A549 (cell line): ENCODE measurements at regions not wholly inside any gene's neighbourhood (a gene's known extent, or its start where the extent isn't known, plus 50 kb on each side); places are given as distances from the start of the nearest gene placed in this dataset.

Experiments used
- ATAC-seq, 2 experiments: fragments of 200-7000 bp in 1 of 2; fragments of >200 bp in 1 of 2; cut with Nextera tagmentation in 1 of 2; cut with Tn5 transposase in 1 of 2; 3 replicates each; pipeline versions ENCODE4 v1.8.0 to v1.9.1; 2018 to 2020; ENCODE audit warnings: mild to moderate bottlenecking in 1 of 2, moderate library complexity in 1 of 2
- CTCF ChIA-PET: fragments of 300-600 bp; sonication (Branson Sonifier 250); formaldehyde crosslinking; extraction: SDS; loops from one replicate; lab custom pipeline; 2021; ENCODE audit warnings: antibody characterized with exemption, inconsistent platforms; lab: Yijun Ruan, JAX
- POLR2A ChIA-PET: fragments of 350-600 bp; formaldehyde crosslinking; extraction: SDS; loops from one replicate; lab custom pipeline; 2021; ENCODE audit warnings: antibody characterized with exemption, inconsistent platforms; lab: Yijun Ruan, JAX
- DNase-seq, 2 experiments: peaks; one replicate each; pipeline versions ENCODE4 v3.0.0 to v3.0.0-alpha.2; 2011 to 2016; ENCODE audit warnings: low read depth in 1 of 2, low spot score in 1 of 2
- FAIRE-seq: peaks from 2 replicates; lab custom pipeline; 2011; peaks lifted over from hg19 to GRCh38; lab: Jason Lieb, UNC
- H3K27ac ChIP-seq, 2 experiments: fragments of >200 bp; sonication (Bioruptor Twin); formaldehyde crosslinking; 3 replicates each; pipeline ENCODE4 v1.5.1; 2016 to 2017
- H3K4me1 ChIP-seq: fragments of >200 bp; sonication (Bioruptor Twin); formaldehyde crosslinking; 3 replicates; pipeline ENCODE4 v1.6.1; 2016
- H3K4me2 ChIP-seq: fragments of >200 bp; sonication (Bioruptor Twin); formaldehyde crosslinking; 3 replicates; pipeline ENCODE4 v1.6.1; 2016
- H3K4me3 ChIP-seq: fragments of >200 bp; sonication (Bioruptor Twin); formaldehyde crosslinking; 3 replicates; pipeline ENCODE4 v1.5.1; 2016
- H3K9me3 ChIP-seq: fragments of >200 bp; sonication (Bioruptor Twin); formaldehyde crosslinking; 3 replicates; pipeline ENCODE4 v1.6.1; 2016
- ATOH8 ChIP-seq: fragments of 250-450 bp; sonication (Bioruptor Pico); IDR thresholded peaks from 2 replicates; pipeline ENCODE4 v1.5.0; 2020; ENCODE audit warnings: low read depth, mild to moderate bottlenecking, moderate library complexity
- BHLHE40 ChIP-seq: IDR thresholded peaks from 2 replicates; pipeline ENCODE4 v1.6.1; 2012; ENCODE audit warnings: low read depth, low read length, inconsistent platforms
- CHD4 ChIP-seq: fragments of 200-600 bp; sonication (generic); IDR thresholded peaks from 2 replicates; pipeline ENCODE4 v1.6.1; 2016; ENCODE audit warnings: antibody characterized with exemption, mild to moderate bottlenecking, borderline replicate concordance
- HDAC2 ChIP-seq: fragments of 200-600 bp; sonication (generic); IDR thresholded peaks from 2 replicates; pipeline ENCODE4 v1.6.1; 2016
- HES2 ChIP-seq: fragments of >200 bp; sonication (Bioruptor Twin); formaldehyde crosslinking; IDR thresholded peaks from 2 replicates; pipeline ENCODE4 v1.6.1; 2016
- HOXA7 ChIP-seq: fragments of 250-450 bp; sonication (Bioruptor Pico); IDR thresholded peaks from 2 replicates; pipeline ENCODE4 v1.5.0; 2020; ENCODE audit warnings: mild to moderate bottlenecking, moderate library complexity
- HOXB13 ChIP-seq: fragments of 250-450 bp; sonication (Bioruptor Pico); IDR thresholded peaks from 2 replicates; pipeline ENCODE4 v1.5.0; 2020; ENCODE audit warnings: low read depth, mild to moderate bottlenecking, moderate library complexity
- HOXB5 ChIP-seq: fragments of 250-450 bp; sonication (Bioruptor Pico); IDR thresholded peaks from 2 replicates; pipeline ENCODE4 v1.5.0; 2020; ENCODE audit warnings: mild to moderate bottlenecking, moderate library complexity
- JUN ChIP-seq, 2 experiments: fragments of >200 bp; sonication (Bioruptor Twin); formaldehyde crosslinking; IDR thresholded peaks; 2 replicates in 1 of 2; 3 replicates in 1 of 2; pipeline ENCODE4 v1.6.1; 2016 to 2017
- JUNB ChIP-seq: fragments of >200 bp; sonication (Bioruptor Twin); formaldehyde crosslinking; IDR thresholded peaks from 2 replicates; pipeline ENCODE4 v1.6.1; 2016
- MAFK ChIP-seq: fragments of 450-650 bp; IDR thresholded peaks from 2 replicates; pipeline ENCODE4 v1.6.1; 2014; ENCODE audit not compliant: partially characterized antibody
- NFE2L2 ChIP-seq: fragments of 150-350 bp; conservative IDR thresholded peaks from 2 replicates; pipeline ENCODE4 v1.6.1; 2014; ENCODE audit warnings: low read length
- NR3C1 ChIP-seq: fragments of >200 bp; sonication (Bioruptor Twin); formaldehyde crosslinking; IDR thresholded peaks from 3 replicates; pipeline ENCODE4 v1.6.1; 2017
- RARB ChIP-seq: fragments of 250-450 bp; sonication (Bioruptor Pico); IDR thresholded peaks from 2 replicates; pipeline ENCODE4 v1.8.0; 2021; ENCODE audit warnings: mild to moderate bottlenecking, moderate library complexity
- RFX5 ChIP-seq: fragments of 450-650 bp; IDR thresholded peaks from 2 replicates; pipeline ENCODE4 v1.7.1; 2014; ENCODE audit warnings: antibody characterized with exemption, mild to moderate bottlenecking, moderate library complexity
- RNF2 ChIP-seq: fragments of 200-600 bp; sonication (generic); IDR thresholded peaks from 2 replicates; pipeline ENCODE4 v1.6.1; 2016; ENCODE audit warnings: low read depth, mild to moderate bottlenecking, antibody characterized with exemption, moderate library complexity, borderline replicate concordance
- TFCP2L1 ChIP-seq: fragments of 250-450 bp; sonication (Bioruptor Pico); IDR thresholded peaks from 2 replicates; pipeline ENCODE4 v1.5.0; 2021; ENCODE audit warnings: mild to moderate bottlenecking
- TP53 ChIP-seq: fragments of 250-450 bp; sonication (Bioruptor Pico); IDR thresholded peaks from 2 replicates; pipeline ENCODE4 v1.5.0; 2021; ENCODE audit warnings: mild to moderate bottlenecking, moderate library complexity
- ZC3H11A ChIP-seq: fragments of 450-650 bp; IDR thresholded peaks from 2 replicates; pipeline ENCODE4 v1.6.1; 2014; ENCODE audit warnings: antibody characterized with exemption, mild to moderate bottlenecking
- ZSCAN20 ChIP-seq: fragments of 250-450 bp; sonication (Bioruptor Pico); IDR thresholded peaks from 2 replicates; pipeline ENCODE4 v1.8.0; 2022; ENCODE audit warnings: mild to moderate bottlenecking, moderate library complexity
- WGBS: methylation state at CpG from one replicate; pipeline ENCODE4 v1.1.6; 2017; ENCODE audit errors: missing lambda C conversion rate; 5-methylcytosine and 5-hydroxymethylcytosine counted together

- WGBS: 20% methylated on average over 3 of the region's 3 CpGs
- H3K4me1 ChIP-seq: no peaks in the 10 kb centered on the region
- ChIA-PET POLR2A (no interaction called here), CTCF (no interaction called here)
- no peak overlapping the region for H3K4me2 ChIP-seq
- ATAC-seq: no peak
- TF ChIP-seq RARB (no peak), JUNB (no peak), HOXB5 (CRISPR knock-in tag) (no peak), JUN (IDR thresholded peaks at IDR 0.05) (no peak), CHD4 (no peak), NR3C1 (no peak), NFE2L2 (no peak), ZSCAN20 (CRISPR knock-in tag) (no peak), TP53 (CRISPR knock-in tag) (no peak), ATOH8 (CRISPR knock-in tag) (no peak), RNF2 (no peak), TFCP2L1 (no peak), HOXA7 (CRISPR knock-in tag) (no peak), ZC3H11A (no peak)
- DNase-seq: no peak
- H3K4me3 ChIP-seq: no peak overlapping the region
- no peak overlapping the region for H3K27ac ChIP-seq
- FAIRE-seq: no peak
- H3K9me3 ChIP-seq: no peaks in the 10 kb centered on the region
Observed at GRCh38 chr4:15349531-15349935, 78.3 kb upstream of the C1QTNF7 start.

- no peak for TF ChIP-seq HOXB13 (CRISPR knock-in tag)
- no peak for TF ChIP-seq RFX5
- no peak for TF ChIP-seq HES2
- no peak for TF ChIP-seq MAFK
- TF ChIP-seq ATOH8 (CRISPR knock-in tag): no peak
- H3K4me3 ChIP-seq: no peak overlapping the region
- H3K27ac ChIP-seq: no peak overlapping the region
- POLR2A ChIA-PET: no interaction called here
- ATAC-seq: no peak
- no CpG with 5 or more reads among the region's 1 CpG for WGBS
- CTCF ChIA-PET: no interaction called here
- H3K4me1 ChIP-seq: no peaks in the 10 kb centered on the region
- no peak for DNase-seq
- no peak overlapping the region for H3K4me2 ChIP-seq
- no peak for FAIRE-seq
- no peaks in the 10 kb centered on the region for H3K9me3 ChIP-seq
Observed at GRCh38 chr4:15349965-15350364, 77.9 kb upstream of the C1QTNF7 start.

GRCh38 chr4:15352524-15352923 is 75.3 kb upstream of the C1QTNF7 start:
- no peak for TF ChIP-seq BHLHE40
- CTCF ChIA-PET: no interaction called here
- FAIRE-seq: no peak

GRCh38 chr4:15353207-15353606 is 74.6 kb upstream of the C1QTNF7 start:
- Histone ChIP-seq H3K4me1 (no peaks in the 10 kb centered on the region), H3K4me3 (no peak overlapping the region)
- no peak for TF ChIP-seq HDAC2
- TF ChIP-seq, all 56 proteins: peak for 0
- WGBS: 12% methylated on average over 3 of the region's 3 CpGs
- Histone ChIP-seq H3K27ac (no peak overlapping the region), H3K4me2 (no peak overlapping the region), H3K9me3 (no peaks in the 10 kb centered on the region)
- DNase-seq: no peak
- ChIA-PET CTCF (no interaction called here), POLR2A (no interaction called here)
- no peak for ATAC-seq
- no peak for FAIRE-seq

More at GRCh38 chr4:15352524-15352923, 75.3 kb upstream of the C1QTNF7 start:
- Histone ChIP-seq H3K4me2 (no peak overlapping the region), H3K9me3 (no peaks in the 10 kb centered on the region), H3K27ac (no peak overlapping the region), H3K4me3 (no peak overlapping the region), H3K4me1 (no peaks in the 10 kb centered on the region)
- no peak for DNase-seq
- POLR2A ChIA-PET: no interaction called here
- WGBS: 63% methylated on average over 2 of the region's 2 CpGs
- ATAC-seq: no peak
